ENCODE measurements at regions not wholly inside any gene's neighbourhood (a gene's known extent, or its start where the extent isn't known, plus 50 kb on each side); places are given as distances from the start of the nearest gene placed in this dataset.

DNA sequence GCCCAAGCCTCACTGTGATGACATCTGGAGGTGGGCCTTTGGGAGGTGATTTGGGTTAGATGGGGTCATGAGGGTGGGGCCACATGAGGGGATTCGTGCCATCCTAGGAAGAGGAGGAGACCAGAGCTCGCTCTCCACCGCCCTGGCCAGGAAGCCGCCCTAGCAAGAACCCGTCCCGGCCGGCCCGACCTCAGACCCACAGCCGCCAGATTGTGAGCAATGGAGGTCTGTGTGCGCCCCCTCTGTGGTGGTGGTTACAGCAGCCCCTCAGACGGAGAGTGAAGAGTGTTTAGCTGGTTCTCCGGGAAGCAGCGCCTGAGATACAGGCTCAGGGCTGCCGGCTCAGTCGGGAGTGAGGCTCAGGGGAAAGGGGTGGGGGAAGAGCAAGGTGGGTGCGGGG lies 83.3 kb downstream of the RTP5 start:
- TF ChIP-seq CTCF (IDR thresholded peaks at IDR 0.05; ENCODE audit: control extremely low read depth in 1 of 3, insufficient read depth in 1 of 3, low read depth in 1 of 3, low read length in 3 of 3), result no peak
- TF ChIP-seq, protein P1, sequence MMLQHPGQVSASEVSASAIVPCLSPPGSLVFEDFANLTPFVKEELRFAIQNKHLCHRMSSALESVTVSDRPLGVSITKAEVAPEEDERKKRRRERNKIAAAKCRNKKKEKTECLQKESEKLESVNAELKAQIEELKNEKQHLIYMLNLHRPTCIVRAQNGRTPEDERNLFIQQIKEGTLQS (IDR thresholded peaks at IDR 0.05; ENCODE audit: insufficient read depth, low read depth, low read length), result no peak
- TF ChIP-seq GABPA (IDR thresholded peaks at IDR 0.05; ENCODE audit: borderline replicate concordance, insufficient read depth, low read length), result no peak
- no peak for TF ChIP-seq MAX (IDR thresholded peaks at IDR 0.05)
- no peak for TF ChIP-seq YY1 (IDR thresholded peaks at IDR 0.05; ENCODE audit: low read depth, low read length)
- TF ChIP-seq SIN3A (conservative IDR thresholded peaks at IDR 0.05 in 1 of 2, IDR thresholded peaks at IDR 0.05 in 1 of 2; ENCODE audit: low read depth in 1 of 2, low read length in 2 of 2), result no peak
- no peak for TF ChIP-seq CREB1 (IDR thresholded peaks at IDR 0.05)

All from H1 (cell line).